Ovary (tissue), 7 donors: ENCODE measurements at regions not wholly inside any gene's neighbourhood (a gene's known extent, or its start where the extent isn't known, plus 50 kb on each side); places are given as distances from the start of the nearest gene placed in this dataset.
"Not testable (repeated sequence)": the region's sequence is repeated elsewhere in the genome, so short reads cannot be mapped to it uniquely, and the experiment has no call there.

Source experiments
- DNase-seq, 5 donors: peaks; one replicate each; pipeline ENCODE4 v3.0.0-alpha.2; 2019 to 2020
- H3K27ac ChIP-seq, 2 donors: fragments of 200-600 bp; one replicate each; pipeline versions ENCODE4 v1.5.1 to v1.8.0; 2019 to 2022
- H3K27me3 ChIP-seq: fragments of 200-600 bp; one replicate; pipeline ENCODE4 v1.8.0; 2022
- H3K36me3 ChIP-seq: fragments of 200-600 bp; sonication (generic); one replicate; pipeline ENCODE4 v1.5.1; 2019
- H3K4me1 ChIP-seq: one replicate; pipeline ENCODE4 v1.8.1; 2013; ENCODE audit warnings: mild to moderate bottlenecking, moderate library complexity; ENCODE audit not compliant: insufficient read depth
- H3K4me3 ChIP-seq: fragments of 200-600 bp; sonication (generic); one replicate; pipeline ENCODE4 v1.5.1; 2017
- H3K9me3 ChIP-seq, 2 donors: fragments of 200-600 bp in 1 of 2; sonication (generic) in 1 of 2; one replicate each; pipeline versions ENCODE4 v1.5.1 to v1.8.1; 2013 to 2019; ENCODE audit warnings: mild to moderate bottlenecking in 1 of 2, moderate library complexity in 1 of 2
- EP300 ChIP-seq: sonication (generic); formaldehyde crosslinking; IDR thresholded peaks from one replicate; pipeline ENCODE4 v1.6.1; 2017; ENCODE audit warnings: antibody characterized with exemption
- POLR2A ChIP-seq: fragments of 450-650 bp; IDR thresholded peaks from one replicate; pipeline ENCODE4 v1.6.1; 2017; ENCODE audit warnings: antibody characterized with exemption, mild to moderate bottlenecking, moderate library complexity
- WGBS, 3 donors: extraction: QIAGEN DNeasy Blood & Tissue Kit in 1 of 3; methylation state at CpG; one replicate each; pipeline versions ENCODE4 v1.1.5 to v1.1.7; 2013 to 2017; 5-methylcytosine and 5-hydroxymethylcytosine counted together
- intact Hi-C, 4 donors: fragments of 100-400 bp; cut with DNase I; formaldehyde crosslinking; loops; one replicate each; pipeline versions ENCODE4 v1.11.0 to v1.15.1; 2022 to 2023
- TF ChIP-seq, protein P1 (sequence below), 3 donors: fragments of 450-650 bp in 2 of 3; fragments of 200-600 bp in 1 of 3; IDR thresholded peaks; one replicate each; pipeline versions ENCODE4 v1.5.1 to v1.8.0; 2016 to 2022; ENCODE audit warnings: antibody characterized with exemption in 3 of 3, mild to moderate bottlenecking in 1 of 3
- donor health status: DM: no; HTN: no; CAD: no; lungs with moderate emphysema.
- donor health status: DM: no; HTN: no; CAD: no.
- donor health status: Bipolar disorder and iron deficiency.
- donor health status: DM: no; HTN: no; CAD: no.
- donor health status: DM: yes; HTN: yes; CAD: no.

DNA sequence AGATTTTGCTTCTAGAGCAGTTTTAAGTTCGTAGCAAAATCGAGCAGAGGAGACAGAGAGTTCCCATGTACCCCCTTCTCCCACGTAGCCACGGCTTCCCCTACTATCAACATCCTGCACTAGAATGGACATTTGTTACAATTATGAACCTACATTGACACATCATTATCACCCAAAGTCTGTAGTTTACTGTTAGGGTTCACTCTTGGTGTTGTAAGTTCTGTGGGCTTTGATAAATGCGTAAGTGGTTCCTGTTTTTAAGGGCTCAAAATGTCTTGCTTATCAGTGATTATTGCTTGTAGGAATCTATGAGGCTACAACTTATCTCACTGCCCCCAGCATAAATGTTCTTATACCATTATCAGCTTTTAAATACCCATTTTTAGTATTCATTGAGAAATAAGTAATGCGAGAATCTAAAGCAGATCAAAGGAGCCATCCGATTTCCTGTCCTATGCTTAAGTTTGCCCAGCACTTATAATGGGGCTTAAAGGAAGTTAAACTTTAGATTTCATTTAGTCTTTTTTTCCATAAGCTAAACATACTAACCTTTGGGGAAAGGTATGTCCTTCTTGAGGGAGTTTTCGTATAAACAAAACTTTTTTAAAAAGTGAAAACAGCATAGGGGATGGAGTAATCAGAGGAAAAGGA is 118.7 kb downstream of the HAUS1 start:
- TF ChIP-seq EP300, result no peak
- TF ChIP-seq, protein P1, sequence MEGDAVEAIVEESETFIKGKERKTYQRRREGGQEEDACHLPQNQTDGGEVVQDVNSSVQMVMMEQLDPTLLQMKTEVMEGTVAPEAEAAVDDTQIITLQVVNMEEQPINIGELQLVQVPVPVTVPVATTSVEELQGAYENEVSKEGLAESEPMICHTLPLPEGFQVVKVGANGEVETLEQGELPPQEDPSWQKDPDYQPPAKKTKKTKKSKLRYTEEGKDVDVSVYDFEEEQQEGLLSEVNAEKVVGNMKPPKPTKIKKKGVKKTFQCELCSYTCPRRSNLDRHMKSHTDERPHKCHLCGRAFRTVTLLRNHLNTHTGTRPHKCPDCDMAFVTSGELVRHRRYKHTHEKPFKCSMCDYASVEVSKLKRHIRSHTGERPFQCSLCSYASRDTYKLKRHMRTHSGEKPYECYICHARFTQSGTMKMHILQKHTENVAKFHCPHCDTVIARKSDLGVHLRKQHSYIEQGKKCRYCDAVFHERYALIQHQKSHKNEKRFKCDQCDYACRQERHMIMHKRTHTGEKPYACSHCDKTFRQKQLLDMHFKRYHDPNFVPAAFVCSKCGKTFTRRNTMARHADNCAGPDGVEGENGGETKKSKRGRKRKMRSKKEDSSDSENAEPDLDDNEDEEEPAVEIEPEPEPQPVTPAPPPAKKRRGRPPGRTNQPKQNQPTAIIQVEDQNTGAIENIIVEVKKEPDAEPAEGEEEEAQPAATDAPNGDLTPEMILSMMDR (IDR thresholded peaks at IDR 0.05), result no peak
- no peak for TF ChIP-seq POLR2A
- Histone ChIP-seq H3K4me3 (no peak overlapping the region), H3K4me1 (peaks cover 1% of the 10 kb centered on the region), H3K9me3 (no peaks in the 10 kb centered on the region), H3K36me3 (no peaks in the 10 kb centered on the region), H3K27me3 (no peaks in the 10 kb centered on the region), H3K27ac (no peak overlapping the region)
- 55 to 65% (median 61%) methylated on average over 8 of the region's 8 CpGs for WGBS, 3 donors
- intact Hi-C loops, result loop anchor here in 2 of 4 donors (10.0 kb wide), 3 partner anchors 48 to 62 kb away; a partner anchor contains a TSS
- DNase-seq, result no peak

DNA sequence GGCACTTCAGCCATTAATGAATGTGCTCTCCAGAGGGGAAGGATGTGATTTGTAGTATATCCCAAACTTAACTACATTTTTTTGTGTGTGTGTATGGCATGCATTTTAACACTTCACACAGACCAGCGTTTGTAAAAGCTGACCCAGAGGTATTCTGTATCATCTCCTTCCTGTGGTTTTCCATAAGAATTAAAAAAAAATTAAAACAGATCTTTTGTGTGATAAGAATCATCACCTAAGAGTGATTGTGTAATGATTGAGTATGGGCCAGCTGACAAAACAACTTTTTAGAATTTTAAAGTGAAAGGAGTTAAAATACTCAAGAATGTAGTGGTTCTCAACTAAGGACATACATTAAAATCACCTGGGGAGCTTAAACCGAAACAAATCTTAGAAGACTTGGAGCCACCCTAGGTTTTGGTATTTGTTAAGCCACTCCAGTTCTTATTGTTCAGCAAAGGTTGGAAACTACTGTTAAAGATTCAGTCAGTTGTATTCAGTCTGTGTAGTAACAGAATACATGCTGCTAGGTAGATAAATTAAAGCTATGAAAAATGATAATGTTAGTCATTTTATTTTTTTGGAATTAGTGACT is 120.1 kb downstream of the HAUS1 start:
- intact Hi-C loops, result loop anchor here in 2 of 4 donors (10.0 kb wide), 3 partner anchors 49 to 61 kb away; a partner anchor contains a TSS
- TF ChIP-seq, protein P1 (IDR thresholded peaks at IDR 0.05), result no peak
- TF ChIP-seq EP300 (no peak), POLR2A (no peak)
- Histone ChIP-seq H3K4me3 (no peak overlapping the region), H3K4me1 (peaks cover 1% of the 10 kb centered on the region), H3K36me3 (no peaks in the 10 kb centered on the region), H3K9me3 (no peaks in the 10 kb centered on the region), H3K27me3 (no peaks in the 10 kb centered on the region), H3K27ac (no peak overlapping the region)
- DNase-seq, result no peak
- 75 to 77% (median 76%) methylated on average over 2 of the region's 2 CpGs for WGBS, 3 donors

DNA sequence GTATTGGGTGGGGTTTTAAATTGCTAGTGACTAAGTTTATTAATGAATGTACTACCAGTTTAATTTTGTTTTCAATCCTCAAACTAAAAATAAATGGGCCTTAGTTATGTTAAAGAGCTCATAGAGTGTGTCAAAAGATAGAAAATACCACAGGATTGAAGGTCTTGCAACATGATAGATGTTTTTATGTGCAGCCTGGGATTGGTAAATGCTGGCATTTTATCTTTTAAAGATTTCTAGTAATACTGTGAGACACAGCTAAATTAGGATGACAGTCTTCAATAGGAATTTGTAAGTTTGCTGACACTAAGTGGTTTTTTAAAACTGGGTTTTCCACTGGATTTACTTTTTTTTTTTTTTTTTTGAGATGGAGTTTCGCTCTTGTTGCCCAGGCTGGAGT is 122.3 kb downstream of the HAUS1 start:
- 90 to 97% (median 96%) methylated on average over 1 of the region's 1 CpG for WGBS, 3 donors
- no peaks in the 10 kb centered on the region for H3K9me3 ChIP-seq
- H3K27ac ChIP-seq, result no peak overlapping the region
- no peak for DNase-seq
- no peaks in the 10 kb centered on the region for H3K27me3 ChIP-seq
- no peaks in the 10 kb centered on the region for H3K36me3 ChIP-seq
- intact Hi-C loops, result loop anchor here in 2 of 4 donors (10.0 kb wide), 3 partner anchors 52 to 62 kb away; a partner anchor contains a TSS
- H3K4me3 ChIP-seq, result no peak overlapping the region
- no peak for TF ChIP-seq EP300
- no peak for TF ChIP-seq POLR2A
- TF ChIP-seq, protein P1 (IDR thresholded peaks at IDR 0.05), result no peak
- peaks cover 1% of the 10 kb centered on the region for H3K4me1 ChIP-seq

DNA sequence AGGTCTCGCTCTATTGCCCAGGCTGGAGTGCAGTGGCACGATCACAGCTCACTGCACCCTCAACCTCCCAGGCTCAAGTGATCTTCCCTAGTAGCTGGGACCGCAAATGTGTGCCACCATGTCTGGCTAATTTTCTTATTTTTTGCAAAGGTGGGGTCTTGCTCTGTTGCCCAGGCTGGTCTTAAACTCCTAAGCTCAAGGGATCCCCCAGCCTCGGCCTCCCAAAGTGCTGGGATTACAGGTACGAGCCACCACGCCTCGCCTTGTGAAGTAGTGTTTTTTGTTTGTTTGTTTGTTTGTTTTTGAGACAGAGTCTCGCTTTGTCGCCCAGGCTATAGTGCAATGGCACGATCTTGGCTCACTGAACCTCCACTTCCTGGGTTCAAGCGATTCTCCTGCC is 125.5 kb downstream of the HAUS1 start:
- not testable (repeated sequence) for H3K27me3 ChIP-seq, H3K4me3 ChIP-seq, H3K36me3 ChIP-seq, H3K27ac ChIP-seq, H3K9me3 ChIP-seq, H3K4me1 ChIP-seq, DNase-seq
- intact Hi-C loops, result loop anchor here in 2 of 4 donors (10.0 kb wide), 3 partner anchors 55 to 65 kb away; a partner anchor contains a TSS
- 88 to 94% (median 92%) methylated on average over 11 of the region's 11 CpGs for WGBS, 3 donors

DNA sequence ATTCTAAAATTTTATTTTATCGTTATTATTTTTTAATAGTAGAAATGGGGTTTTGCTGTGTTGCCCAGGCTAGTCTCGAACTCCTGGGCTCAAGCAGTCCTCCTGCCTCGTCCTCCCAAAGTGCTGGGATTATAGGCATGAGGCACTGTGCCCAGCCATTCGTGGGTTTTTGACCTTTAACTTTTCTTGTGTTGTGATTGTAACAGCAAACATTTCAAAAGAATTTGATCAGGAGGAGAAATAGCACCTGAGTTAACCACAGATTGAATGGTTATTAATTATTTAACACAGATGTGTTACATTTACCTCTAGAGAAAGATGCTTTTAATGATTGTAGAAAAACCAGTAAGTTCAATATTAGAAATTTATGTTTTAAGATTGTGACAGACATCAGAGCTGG is 132.0 kb downstream of the HAUS1 start:
- H3K4me1 ChIP-seq, result no peaks in the 10 kb centered on the region
- H3K9me3 ChIP-seq, result no peaks in the 10 kb centered on the region
- WGBS, 3 donors, result 68 to 79% (median 79%) methylated on average over 4 of the region's 4 CpGs
- TF ChIP-seq POLR2A, result no peak
- no peak for TF ChIP-seq EP300
- TF ChIP-seq, protein P1 (IDR thresholded peaks at IDR 0.05), result no peak
- H3K27ac ChIP-seq, result no peak overlapping the region
- H3K36me3 ChIP-seq, result no peaks in the 10 kb centered on the region
- H3K4me3 ChIP-seq, result no peak overlapping the region
- no peak for DNase-seq
- intact Hi-C loops, result no loop called here
- no peaks in the 10 kb centered on the region for H3K27me3 ChIP-seq
